Thyroid gland (tissue), 4 donors: ENCODE measurements at regions not wholly inside any gene's neighbourhood (a gene's known extent, or its start where the extent isn't known, plus 50 kb on each side); places are given as distances from the start of the nearest gene placed in this dataset.

Experiments
- DNase-seq, 2 donors: peaks; one replicate each; pipeline ENCODE4 v3.0.0-alpha.2; 2019
- H3K27ac ChIP-seq, 3 donors: fragments of 200-600 bp; sonication (generic); 1 replicate in 2 of 3; 2 replicates in 1 of 3; pipeline ENCODE4 v1.5.1; 2016 to 2019; ENCODE audit warnings: mild to moderate bottlenecking in 1 of 3, moderate library complexity in 1 of 3
- H3K27me3 ChIP-seq: fragments of 200-600 bp; sonication (generic); one replicate; pipeline ENCODE4 v1.5.1; 2019
- H3K36me3 ChIP-seq, 2 donors: fragments of 200-600 bp; sonication (generic); one replicate each; pipeline ENCODE4 v1.5.1; 2016 to 2019
- H3K4me1 ChIP-seq, 2 donors: fragments of 200-600 bp; sonication (generic); one replicate each; pipeline ENCODE4 v1.5.1; 2017 to 2019
- H3K4me3 ChIP-seq, 3 donors: fragments of 200-600 bp; sonication (generic); replicated peaks in 1 of 3; 1 replicate in 2 of 3; 2 replicates in 1 of 3; pipeline ENCODE4 v1.5.1; 2016; ENCODE audit warnings: mild to moderate bottlenecking in 1 of 3
- H3K9me3 ChIP-seq: fragments of 200-600 bp; sonication (generic); one replicate; pipeline ENCODE4 v1.5.1; 2017
- CTCF ChIP-seq, 6 experiments: fragments of 200-600 bp in 3 of 6; fragments of 450-650 bp in 3 of 6; sonication (generic) in 3 of 6; IDR thresholded peaks; one replicate each; pipeline ENCODE4 v1.5.1; 2016 to 2019; ENCODE audit warnings: antibody characterized with exemption in 6 of 6, mild to moderate bottlenecking in 2 of 6, inconsistent platforms in 1 of 6, moderate library complexity in 1 of 6
- POLR2A ChIP-seq, 2 donors: fragments of 450-650 bp; IDR thresholded peaks; one replicate each; pipeline ENCODE4 v1.6.1; 2017; ENCODE audit warnings: antibody characterized with exemption in 2 of 2, mild to moderate bottlenecking in 2 of 2, moderate library complexity in 1 of 2
- WGBS, 2 donors: methylation state at CpG; one replicate each; pipeline ENCODE4 v1.1.5; 2017; 5-methylcytosine and 5-hydroxymethylcytosine counted together
- intact Hi-C: fragments of 100-400 bp; cut with DNase I; formaldehyde crosslinking; loops from one replicate; pipeline ENCODE4 v1.15.1; 2023

- DNase-seq, result no peak
- WGBS, 2 donors, result 38 to 59% methylated on average over 1 of the region's 1 CpG
- H3K4me1 ChIP-seq, result no peaks in the 10 kb centered on the region
- TF ChIP-seq CTCF (IDR thresholded peaks at IDR 0.05) (no peak), POLR2A (IDR thresholded peaks at IDR 0.05) (no peak)
- H3K27ac ChIP-seq, result no peak overlapping the region
- intact Hi-C loops, result no loop called here
- H3K27me3 ChIP-seq, result no peaks in the 10 kb centered on the region
- no peak overlapping the region for H3K4me3 ChIP-seq
- H3K9me3 ChIP-seq, result no peaks in the 10 kb centered on the region
- H3K36me3 ChIP-seq, result no peaks in the 10 kb centered on the region
Observed at GRCh38 chr6:71197780-71198179, 90.8 kb upstream of the OGFRL1 start.

- no peak for DNase-seq
- H3K4me3 ChIP-seq, result no peak overlapping the region
- TF ChIP-seq POLR2A (IDR thresholded peaks at IDR 0.05), result no peak
- no peak for TF ChIP-seq CTCF (IDR thresholded peaks at IDR 0.05)
- H3K4me1 ChIP-seq, result no peaks in the 10 kb centered on the region
- no peaks in the 10 kb centered on the region for H3K36me3 ChIP-seq
- no peak overlapping the region for H3K27ac ChIP-seq
- intact Hi-C loops, result no loop called here
- H3K9me3 ChIP-seq, result no peaks in the 10 kb centered on the region
- no peaks in the 10 kb centered on the region for H3K27me3 ChIP-seq
- 98 to 99% methylated on average over 2 of the region's 2 CpGs for WGBS, 2 donors
Observed at GRCh38 chr6:71198908-71199307, 89.7 kb upstream of the OGFRL1 start.

- Histone ChIP-seq H3K27me3 (no peaks in the 10 kb centered on the region), H3K9me3 (no peaks in the 10 kb centered on the region), H3K4me3 (no peak overlapping the region), H3K36me3 (no peaks in the 10 kb centered on the region), H3K4me1 (no peaks in the 10 kb centered on the region), H3K27ac (no peak overlapping the region)
- 98 to 99% methylated on average over 2 of the region's 2 CpGs for WGBS, 2 donors
- intact Hi-C loops, result no loop called here
- no peak for TF ChIP-seq CTCF (IDR thresholded peaks at IDR 0.05)
- no peak for TF ChIP-seq POLR2A (IDR thresholded peaks at IDR 0.05)
- no peak for DNase-seq
Observed at GRCh38 chr6:71199736-71200135, 88.9 kb upstream of the OGFRL1 start.

- TF ChIP-seq POLR2A (IDR thresholded peaks at IDR 0.05) (no peak), CTCF (IDR thresholded peaks at IDR 0.05) (no peak)
- Histone ChIP-seq H3K9me3 (no peaks in the 10 kb centered on the region), H3K27ac (no peak overlapping the region), H3K36me3 (no peaks in the 10 kb centered on the region), H3K4me3 (no peak overlapping the region), H3K4me1 (no peaks in the 10 kb centered on the region), H3K27me3 (no peaks in the 10 kb centered on the region)
- intact Hi-C loops, result no loop called here
- WGBS, 2 donors, result 90 to 94% methylated on average over 2 of the region's 2 CpGs
- DNase-seq, result no peak
Observed at GRCh38 chr6:71203206-71203605, 85.4 kb upstream of the OGFRL1 start.

- Histone ChIP-seq H3K4me1 (no peaks in the 10 kb centered on the region), H3K4me3 (no peak overlapping the region), H3K27ac (no peak overlapping the region), H3K36me3 (no peaks in the 10 kb centered on the region), H3K9me3 (no peaks in the 10 kb centered on the region), H3K27me3 (no peaks in the 10 kb centered on the region)
- TF ChIP-seq CTCF (IDR thresholded peaks at IDR 0.05) (no peak), POLR2A (IDR thresholded peaks at IDR 0.05) (no peak)
- no peak for DNase-seq
- 79% methylated on average over 6 of the region's 6 CpGs for WGBS, 2 donors
- intact Hi-C loops, result no loop called here
Observed at GRCh38 chr6:71204741-71205140, 83.9 kb upstream of the OGFRL1 start.
